Testis (tissue), 2 donors: ENCODE measurements at regions not wholly inside any gene's neighbourhood (a gene's known extent, or its start where the extent isn't known, plus 50 kb on each side); places are given as distances from the start of the nearest gene placed in this dataset.

ENCODE experiments used
- DNase-seq: peaks from one replicate; pipeline ENCODE4 v3.0.0-alpha.2; 2019
- H3K27ac ChIP-seq, 2 donors: fragments of 200-600 bp; sonication (generic); one replicate each; pipeline ENCODE4 v1.5.1; 2019
- H3K27me3 ChIP-seq: fragments of 200-600 bp; sonication (generic); one replicate; pipeline ENCODE4 v1.5.1; 2019
- H3K36me3 ChIP-seq: fragments of 200-600 bp; sonication (generic); one replicate; pipeline ENCODE4 v1.5.1; 2017; ENCODE audit warnings: low read depth; ENCODE audit errors: missing control alignments
- H3K4me1 ChIP-seq: fragments of 200-600 bp; sonication (generic); one replicate; pipeline ENCODE4 v1.5.1; 2019
- H3K4me3 ChIP-seq, 2 donors: fragments of 200-600 bp; sonication (generic); one replicate each; pipeline ENCODE4 v1.5.1; 2017 to 2019
- H3K9me3 ChIP-seq: fragments of 200-600 bp; sonication (generic); one replicate; pipeline ENCODE4 v1.5.1; 2017
- POLR2A ChIP-seq: fragments of 450-650 bp; IDR thresholded peaks from one replicate; pipeline ENCODE4 v1.6.1; 2017; ENCODE audit warnings: antibody characterized with exemption, mild to moderate bottlenecking, moderate library complexity
- WGBS, 2 donors: methylation state at CpG; one replicate each; pipeline ENCODE4 v1.1.5; 2018; 5-methylcytosine and 5-hydroxymethylcytosine counted together
- intact Hi-C: fragments of 100-400 bp; cut with DNase I; formaldehyde crosslinking; loops from one replicate; pipeline ENCODE4 v1.15.1; 2023; ENCODE audit warnings: low total_unique reads
- TF ChIP-seq, protein P1 (sequence below), 3 experiments: fragments of 450-650 bp in 2 of 3; fragments of 200-600 bp in 1 of 3; sonication (generic) in 1 of 3; IDR thresholded peaks; one replicate each; pipeline ENCODE4 v1.5.1; 2016 to 2019; ENCODE audit warnings: antibody characterized with exemption in 3 of 3, mild to moderate bottlenecking in 2 of 3, moderate library complexity in 1 of 3

DNA sequence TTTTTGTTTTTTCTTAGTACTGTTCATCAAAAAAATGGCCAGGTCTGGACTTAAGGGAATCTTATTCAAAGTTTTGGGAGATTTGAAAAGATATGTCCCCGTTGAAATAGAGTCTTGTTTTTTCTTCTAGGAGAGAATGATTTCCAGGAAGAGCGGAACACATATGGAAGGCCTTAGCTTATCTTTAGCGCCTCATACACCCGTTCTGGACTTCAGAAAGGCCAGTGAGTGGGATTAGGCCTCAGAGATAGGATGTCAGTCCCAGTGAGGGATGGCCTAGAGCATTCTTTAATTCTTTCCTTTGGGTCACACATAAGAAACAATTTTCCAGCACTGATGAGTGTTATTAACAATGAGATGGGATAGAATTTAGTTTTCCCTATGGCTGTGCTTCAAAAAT, 54.5 kb upstream of the HAND2 start:
- no peak overlapping the region for H3K27ac ChIP-seq
- 56 to 66% methylated on average over 4 of the region's 4 CpGs for WGBS, 2 donors

More for the DNA sequence above, 54.5 kb upstream of the HAND2 start:
- H3K4me3 ChIP-seq = no peak overlapping the region
- H3K36me3 ChIP-seq = no peaks in the 10 kb centered on the region
- H3K4me1 ChIP-seq = no peaks in the 10 kb centered on the region
- H3K9me3 ChIP-seq = no peaks in the 10 kb centered on the region
- TF ChIP-seq, protein P1, sequence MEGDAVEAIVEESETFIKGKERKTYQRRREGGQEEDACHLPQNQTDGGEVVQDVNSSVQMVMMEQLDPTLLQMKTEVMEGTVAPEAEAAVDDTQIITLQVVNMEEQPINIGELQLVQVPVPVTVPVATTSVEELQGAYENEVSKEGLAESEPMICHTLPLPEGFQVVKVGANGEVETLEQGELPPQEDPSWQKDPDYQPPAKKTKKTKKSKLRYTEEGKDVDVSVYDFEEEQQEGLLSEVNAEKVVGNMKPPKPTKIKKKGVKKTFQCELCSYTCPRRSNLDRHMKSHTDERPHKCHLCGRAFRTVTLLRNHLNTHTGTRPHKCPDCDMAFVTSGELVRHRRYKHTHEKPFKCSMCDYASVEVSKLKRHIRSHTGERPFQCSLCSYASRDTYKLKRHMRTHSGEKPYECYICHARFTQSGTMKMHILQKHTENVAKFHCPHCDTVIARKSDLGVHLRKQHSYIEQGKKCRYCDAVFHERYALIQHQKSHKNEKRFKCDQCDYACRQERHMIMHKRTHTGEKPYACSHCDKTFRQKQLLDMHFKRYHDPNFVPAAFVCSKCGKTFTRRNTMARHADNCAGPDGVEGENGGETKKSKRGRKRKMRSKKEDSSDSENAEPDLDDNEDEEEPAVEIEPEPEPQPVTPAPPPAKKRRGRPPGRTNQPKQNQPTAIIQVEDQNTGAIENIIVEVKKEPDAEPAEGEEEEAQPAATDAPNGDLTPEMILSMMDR (IDR thresholded peaks at IDR 0.05) = no peak
- no peak for TF ChIP-seq POLR2A
- no peaks in the 10 kb centered on the region for H3K27me3 ChIP-seq
- DNase-seq = no peak
- intact Hi-C loops = no loop called here
